ENCODE measurements at regions not wholly inside any gene's neighbourhood (a gene's known extent, or its start where the extent isn't known, plus 50 kb on each side); places are given as distances from the start of the nearest gene placed in this dataset.

- in situ Hi-C loops (cut with HindIII; ENCODE audit: low pct_unique_long_range_greater_than_20kb, low sequenced_read_pairs) (no loop called here), intact Hi-C loops (cut with micrococcal nuclease; ENCODE audit: unreplicated experiment) (no loop called here)
- no TSS peak for BruUV-seq (replicated peaks)
- TF ChIP-seq SIN3A (IDR thresholded peaks at IDR 0.05; ENCODE audit: borderline replicate concordance, insufficient read depth, low read depth, low read length) (no peak), CTCF (IDR thresholded peaks at IDR 0.05) (no peak), TCF7L2 (IDR thresholded peaks at IDR 0.05; ENCODE audit: low read depth, low read length) (no peak), REST (IDR thresholded peaks at IDR 0.05; ENCODE audit: insufficient read depth in 1 of 2, low read depth in 2 of 2, low read length in 1 of 2) (no peak)
- ATAC-seq: no peak
- CTCF ChIA-PET: no interaction called here
- POLR2A ChIA-PET: no interaction called here
- H3K9me3 ChIP-seq (ENCODE audit: control insufficient read depth, insufficient read depth, low read depth, low read length): no peaks in the 10 kb centered on the region
- no peaks in the 10 kb centered on the region for H3K36me3 ChIP-seq (ENCODE audit: control insufficient read depth, insufficient read depth, low read length)
- H3K4me3 ChIP-seq (ENCODE audit: low read depth in 2 of 2, low read length in 2 of 2): no peak overlapping the region
- DNase-seq (ENCODE audit: low read depth, low spot score): no peak
- no peaks in the 10 kb centered on the region for H3K4me1 ChIP-seq (ENCODE audit: control insufficient read depth, insufficient read depth, low read length)
- no peaks in the 10 kb centered on the region for H3K27me3 ChIP-seq (ENCODE audit: control insufficient read depth, insufficient read depth, low read length)
- no peak overlapping the region for H3K27ac ChIP-seq (ENCODE audit: low read length)
Observed at GRCh38 chr5:7186818-7187217, 209.1 kb upstream of the ADCY2 start.

- BruUV-seq (replicated peaks): no TSS peak
- Histone ChIP-seq H3K27me3 (ENCODE audit: control insufficient read depth, insufficient read depth, low read length) (no peaks in the 10 kb centered on the region), H3K9me3 (ENCODE audit: control insufficient read depth, insufficient read depth, low read depth, low read length) (no peaks in the 10 kb centered on the region), H3K4me3 (ENCODE audit: low read depth in 2 of 2, low read length in 2 of 2) (no peak overlapping the region), H3K36me3 (ENCODE audit: control insufficient read depth, insufficient read depth, low read length) (no peaks in the 10 kb centered on the region), H3K27ac (ENCODE audit: low read length) (no peak overlapping the region), H3K4me1 (ENCODE audit: control insufficient read depth, insufficient read depth, low read length) (no peaks in the 10 kb centered on the region)
- in situ Hi-C loops (cut with HindIII; ENCODE audit: low pct_unique_long_range_greater_than_20kb, low sequenced_read_pairs): no loop called here
- ATAC-seq: no peak
- intact Hi-C loops (cut with micrococcal nuclease; ENCODE audit: unreplicated experiment): no loop called here
- DNase-seq (ENCODE audit: low read depth, low spot score): no peak
- TF ChIP-seq TCF7L2 (IDR thresholded peaks at IDR 0.05; ENCODE audit: low read depth, low read length) (no peak), CTCF (IDR thresholded peaks at IDR 0.05) (no peak), SIN3A (IDR thresholded peaks at IDR 0.05; ENCODE audit: borderline replicate concordance, insufficient read depth, low read depth, low read length) (no peak), REST (IDR thresholded peaks at IDR 0.05; ENCODE audit: insufficient read depth in 1 of 2, low read depth in 2 of 2, low read length in 1 of 2) (no peak), POLR2AphosphoS5 (IDR thresholded peaks at IDR 0.05; ENCODE audit: low read depth, low read length) (no peak)
- ChIA-PET POLR2A (no interaction called here), CTCF (no interaction called here)
Observed at GRCh38 chr5:7190712-7191250, 205.2 kb upstream of the ADCY2 start.

All from Panc1 (cell line).